ENCODE measurements at regions not wholly inside any gene's neighbourhood (a gene's known extent, or its start where the extent isn't known, plus 50 kb on each side); places are given as distances from the start of the nearest gene placed in this dataset.

GRCh38 chr18:64416990-64417389, 268.1 kb upstream of the LINC00305 start:
- Histone ChIP-seq H2AFZ (ENCODE audit: control insufficient read depth, low read length) (no peak overlapping the region), H3K9ac (ENCODE audit: control insufficient read depth, extremely low read depth, insufficient read depth, low read length) (no peak overlapping the region), H3K4me1 (ENCODE audit: control insufficient read depth, extremely low read depth, insufficient read depth, low read length) (no peaks in the 10 kb centered on the region), H3K4me3 (ENCODE audit: control insufficient read depth in 2 of 3, extremely low read depth in 1 of 3, insufficient read depth in 2 of 3, low read depth in 1 of 3, low read length in 3 of 3) (no peak overlapping the region), H3K27me3 (ENCODE audit: control insufficient read depth, extremely low read depth, insufficient read depth, low read length) (no peaks in the 10 kb centered on the region), H3K27ac (ENCODE audit: control insufficient read depth, insufficient read depth, low read length) (no peak overlapping the region), H3K79me2 (ENCODE audit: control insufficient read depth, insufficient read depth, low read length) (no peaks in the 10 kb centered on the region), H3K4me2 (ENCODE audit: control insufficient read depth, extremely low read depth, insufficient read depth, low read depth, low read length) (no peak overlapping the region), H3K36me3 (ENCODE audit: control insufficient read depth in 2 of 2, extremely low read depth in 1 of 2, insufficient read depth in 2 of 2, low read length in 2 of 2) (no peaks in the 10 kb centered on the region), H3K9me1 (ENCODE audit: control insufficient read depth, extremely low read depth, insufficient read depth, low read length) (no peaks in the 10 kb centered on the region), H3K9me3 (ENCODE audit: control insufficient read depth, low read depth, low read length) (no peaks in the 10 kb centered on the region), H4K20me1 (ENCODE audit: control insufficient read depth, extremely low read depth, insufficient read depth, low read length) (no peaks in the 10 kb centered on the region)
- no peak for TF ChIP-seq EZH2 (IDR thresholded peaks at IDR 0.05; ENCODE audit: low read length)
- TF ChIP-seq CTCF (optimal IDR thresholded peaks at IDR 0.05 in 1 of 3, IDR thresholded peaks at IDR 0.05 in 1 of 3, conservative IDR thresholded peaks at IDR 0.05 in 1 of 3; ENCODE audit: extremely low read depth in 1 of 3, insufficient read depth in 2 of 3, low read length in 3 of 3): no peak
- dilution Hi-C loops (cut with MboI; ENCODE audit: extremely low pct_ligation_motif_present, low sequenced_read_pairs): no loop called here
- FAIRE-seq: no peak
- no peak for DNase-seq (ENCODE audit: low read depth, low spot score)

GRCh38 chr18:64415218-64415617, 266.3 kb upstream of the LINC00305 start:
- H2AFZ ChIP-seq (ENCODE audit: control insufficient read depth, low read length): no peak overlapping the region
- DNase-seq (ENCODE audit: low read depth, low spot score): no peak
- H3K9me3 ChIP-seq (ENCODE audit: control insufficient read depth, low read depth, low read length): no peaks in the 10 kb centered on the region
- no peak overlapping the region for H3K4me3 ChIP-seq (ENCODE audit: control insufficient read depth in 2 of 3, extremely low read depth in 1 of 3, insufficient read depth in 2 of 3, low read depth in 1 of 3, low read length in 3 of 3)
- no peak overlapping the region for H3K27ac ChIP-seq (ENCODE audit: control insufficient read depth, insufficient read depth, low read length)
- dilution Hi-C loops (cut with MboI; ENCODE audit: extremely low pct_ligation_motif_present, low sequenced_read_pairs): no loop called here
- H3K79me2 ChIP-seq (ENCODE audit: control insufficient read depth, insufficient read depth, low read length): no peaks in the 10 kb centered on the region
- H3K36me3 ChIP-seq (ENCODE audit: control insufficient read depth in 2 of 2, extremely low read depth in 1 of 2, insufficient read depth in 2 of 2, low read length in 2 of 2): no peaks in the 10 kb centered on the region
- no peak for FAIRE-seq
- TF ChIP-seq EZH2 (IDR thresholded peaks at IDR 0.05; ENCODE audit: low read length): no peak
- H3K9me1 ChIP-seq (ENCODE audit: control insufficient read depth, extremely low read depth, insufficient read depth, low read length): no peaks in the 10 kb centered on the region
- no peaks in the 10 kb centered on the region for H3K27me3 ChIP-seq (ENCODE audit: control insufficient read depth, extremely low read depth, insufficient read depth, low read length)
- no peak overlapping the region for H3K4me2 ChIP-seq (ENCODE audit: control insufficient read depth, extremely low read depth, insufficient read depth, low read depth, low read length)
- H3K4me1 ChIP-seq (ENCODE audit: control insufficient read depth, extremely low read depth, insufficient read depth, low read length): no peaks in the 10 kb centered on the region
- no peak overlapping the region for H3K9ac ChIP-seq (ENCODE audit: control insufficient read depth, extremely low read depth, insufficient read depth, low read length)
- H4K20me1 ChIP-seq (ENCODE audit: control insufficient read depth, extremely low read depth, insufficient read depth, low read length): no peaks in the 10 kb centered on the region

- Histone ChIP-seq H3K9me1 (ENCODE audit: control insufficient read depth, extremely low read depth, insufficient read depth, low read length) (no peaks in the 10 kb centered on the region), H4K20me1 (ENCODE audit: control insufficient read depth, extremely low read depth, insufficient read depth, low read length) (no peaks in the 10 kb centered on the region), H3K27me3 (ENCODE audit: control insufficient read depth, extremely low read depth, insufficient read depth, low read length) (no peaks in the 10 kb centered on the region), H3K4me3 (ENCODE audit: control insufficient read depth in 2 of 3, extremely low read depth in 1 of 3, insufficient read depth in 2 of 3, low read depth in 1 of 3, low read length in 3 of 3) (no peak overlapping the region), H3K79me2 (ENCODE audit: control insufficient read depth, insufficient read depth, low read length) (no peaks in the 10 kb centered on the region), H3K9me3 (ENCODE audit: control insufficient read depth, low read depth, low read length) (no peaks in the 10 kb centered on the region), H3K9ac (ENCODE audit: control insufficient read depth, extremely low read depth, insufficient read depth, low read length) (no peak overlapping the region), H3K4me1 (ENCODE audit: control insufficient read depth, extremely low read depth, insufficient read depth, low read length) (no peaks in the 10 kb centered on the region), H3K4me2 (ENCODE audit: control insufficient read depth, extremely low read depth, insufficient read depth, low read depth, low read length) (no peak overlapping the region), H2AFZ (ENCODE audit: control insufficient read depth, low read length) (no peak overlapping the region), H3K36me3 (ENCODE audit: control insufficient read depth in 2 of 2, extremely low read depth in 1 of 2, insufficient read depth in 2 of 2, low read length in 2 of 2) (no peaks in the 10 kb centered on the region), H3K27ac (ENCODE audit: control insufficient read depth, insufficient read depth, low read length) (no peak overlapping the region)
- FAIRE-seq: no peak
- dilution Hi-C loops (cut with MboI; ENCODE audit: extremely low pct_ligation_motif_present, low sequenced_read_pairs): no loop called here
- no peak for DNase-seq (ENCODE audit: low read depth, low spot score)
- TF ChIP-seq EZH2 (IDR thresholded peaks at IDR 0.05; ENCODE audit: low read length) (no peak), CTCF (optimal IDR thresholded peaks at IDR 0.05 in 1 of 3, IDR thresholded peaks at IDR 0.05 in 1 of 3, conservative IDR thresholded peaks at IDR 0.05 in 1 of 3; ENCODE audit: extremely low read depth in 1 of 3, insufficient read depth in 2 of 3, low read length in 3 of 3) (no peak)
Observed at GRCh38 chr18:64410685-64411084, 261.8 kb upstream of the LINC00305 start.

Data from keratinocyte (primary cell).